GM12873 (cell line): ENCODE measurements at regions not wholly inside any gene's neighbourhood (a gene's known extent, or its start where the extent isn't known, plus 50 kb on each side); places are given as distances from the start of the nearest gene placed in this dataset.

Source experiments
- TF ChIP-seq, protein P1 (sequence below): IDR thresholded peaks from 2 replicates; pipeline ENCODE4 v1.5.1; 2012; ENCODE audit warnings: low read depth, mild to moderate bottlenecking, moderate library complexity, low read length, control low read depth; ENCODE audit not compliant: insufficient read depth; ENCODE audit errors: missing control alignments

DNA sequence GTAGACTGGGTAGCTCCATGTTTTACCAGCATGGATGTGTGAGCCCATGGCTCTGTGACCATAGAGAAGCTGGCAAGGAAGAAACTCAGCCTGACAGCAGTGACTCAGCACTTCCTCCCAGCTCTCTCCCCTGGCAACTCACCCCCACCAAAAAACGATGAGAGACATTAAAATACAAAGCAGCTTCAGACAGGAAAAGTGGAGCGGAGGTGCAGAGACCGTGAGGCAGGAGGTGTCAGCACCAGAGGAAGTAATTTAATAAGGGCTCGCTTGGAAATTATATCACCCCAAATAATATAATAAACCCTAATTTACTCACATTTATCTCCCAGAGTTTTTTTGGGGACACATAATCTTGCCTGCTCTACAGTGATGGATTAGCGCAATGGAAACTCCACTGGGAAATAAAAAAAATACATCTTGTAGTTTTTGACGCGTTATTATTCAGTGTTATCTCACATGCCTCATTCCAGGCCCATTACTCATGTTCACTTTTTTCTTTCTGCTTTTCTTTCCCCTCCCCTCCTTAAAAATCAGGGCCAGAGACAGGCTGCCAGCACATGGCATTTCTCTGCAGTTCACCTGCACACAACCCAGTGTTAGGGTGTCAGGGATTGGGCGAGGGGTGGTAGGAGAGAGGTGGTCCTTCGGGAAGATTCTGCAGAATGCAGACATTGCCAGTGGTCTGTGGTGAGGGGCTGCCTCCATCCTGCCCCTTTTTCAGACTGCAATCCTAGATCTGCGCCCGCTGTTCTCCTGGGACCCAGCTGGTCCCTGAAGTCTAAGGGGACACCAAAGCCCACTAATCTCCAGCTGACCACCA is 170.8 kb downstream of the BUD13 start:
- TF ChIP-seq, protein P1, sequence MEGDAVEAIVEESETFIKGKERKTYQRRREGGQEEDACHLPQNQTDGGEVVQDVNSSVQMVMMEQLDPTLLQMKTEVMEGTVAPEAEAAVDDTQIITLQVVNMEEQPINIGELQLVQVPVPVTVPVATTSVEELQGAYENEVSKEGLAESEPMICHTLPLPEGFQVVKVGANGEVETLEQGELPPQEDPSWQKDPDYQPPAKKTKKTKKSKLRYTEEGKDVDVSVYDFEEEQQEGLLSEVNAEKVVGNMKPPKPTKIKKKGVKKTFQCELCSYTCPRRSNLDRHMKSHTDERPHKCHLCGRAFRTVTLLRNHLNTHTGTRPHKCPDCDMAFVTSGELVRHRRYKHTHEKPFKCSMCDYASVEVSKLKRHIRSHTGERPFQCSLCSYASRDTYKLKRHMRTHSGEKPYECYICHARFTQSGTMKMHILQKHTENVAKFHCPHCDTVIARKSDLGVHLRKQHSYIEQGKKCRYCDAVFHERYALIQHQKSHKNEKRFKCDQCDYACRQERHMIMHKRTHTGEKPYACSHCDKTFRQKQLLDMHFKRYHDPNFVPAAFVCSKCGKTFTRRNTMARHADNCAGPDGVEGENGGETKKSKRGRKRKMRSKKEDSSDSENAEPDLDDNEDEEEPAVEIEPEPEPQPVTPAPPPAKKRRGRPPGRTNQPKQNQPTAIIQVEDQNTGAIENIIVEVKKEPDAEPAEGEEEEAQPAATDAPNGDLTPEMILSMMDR: no peak

DNA sequence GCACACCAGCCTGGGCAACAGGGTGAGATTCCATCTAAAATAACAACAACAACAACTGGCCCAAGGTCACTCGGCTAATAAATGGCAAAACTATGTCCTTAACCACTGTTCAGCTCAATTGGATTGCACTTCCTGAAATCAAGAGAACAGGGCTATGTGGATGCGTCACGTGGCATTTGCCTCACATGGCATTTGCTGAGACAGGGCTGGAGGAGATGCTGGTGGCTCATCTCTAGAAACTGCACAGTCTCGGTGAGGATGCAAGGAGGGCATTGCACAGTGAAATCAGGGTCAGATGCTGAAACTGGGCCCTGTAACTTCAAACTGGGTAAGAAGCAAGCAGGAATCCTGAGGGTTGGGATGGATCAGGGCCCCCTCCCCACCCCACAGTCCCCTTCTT is 171.9 kb downstream of the BUD13 start:
- TF ChIP-seq, protein P1: no peak

DNA sequence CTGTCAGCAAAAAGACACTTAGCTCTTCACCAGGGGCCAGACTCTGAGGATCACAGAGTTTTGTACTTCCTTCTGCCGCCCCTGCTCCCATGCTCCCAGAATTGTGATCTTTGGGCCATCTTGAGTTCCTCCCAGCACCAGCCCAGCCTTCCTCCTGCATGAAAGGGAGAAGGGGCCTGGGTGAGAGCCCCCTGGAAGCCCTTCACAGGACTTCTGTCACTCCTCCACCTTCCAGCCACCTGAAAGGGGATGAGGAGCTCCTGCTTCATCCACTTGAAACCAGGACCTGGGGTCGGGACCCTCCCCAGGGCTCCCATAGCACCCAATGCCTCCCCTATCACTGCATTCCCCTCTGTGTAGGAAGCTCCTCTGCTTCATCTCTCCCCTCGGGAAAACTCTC is 174.2 kb downstream of the BUD13 start:
- TF ChIP-seq, protein P1: no peak

DNA sequence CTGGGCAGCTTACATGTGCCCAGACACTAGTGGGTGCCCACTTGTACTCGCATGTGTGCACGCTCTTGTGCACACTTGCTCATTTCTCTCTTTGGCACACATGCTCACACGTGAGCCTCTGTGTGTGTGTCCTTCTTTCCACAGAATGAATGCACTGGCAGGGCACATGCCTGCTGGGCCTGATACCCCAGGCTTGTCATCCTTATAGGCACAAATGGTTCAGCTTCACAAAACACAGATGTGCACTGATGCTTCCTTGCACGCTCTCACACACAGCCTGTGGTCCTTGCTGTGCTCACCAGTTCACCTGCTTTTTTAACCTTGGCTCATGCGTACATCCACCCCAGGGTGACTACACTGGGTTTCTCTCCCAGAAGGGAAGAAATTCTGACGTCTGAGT is 174.8 kb downstream of the BUD13 start:
- TF ChIP-seq, protein P1: no peak

DNA sequence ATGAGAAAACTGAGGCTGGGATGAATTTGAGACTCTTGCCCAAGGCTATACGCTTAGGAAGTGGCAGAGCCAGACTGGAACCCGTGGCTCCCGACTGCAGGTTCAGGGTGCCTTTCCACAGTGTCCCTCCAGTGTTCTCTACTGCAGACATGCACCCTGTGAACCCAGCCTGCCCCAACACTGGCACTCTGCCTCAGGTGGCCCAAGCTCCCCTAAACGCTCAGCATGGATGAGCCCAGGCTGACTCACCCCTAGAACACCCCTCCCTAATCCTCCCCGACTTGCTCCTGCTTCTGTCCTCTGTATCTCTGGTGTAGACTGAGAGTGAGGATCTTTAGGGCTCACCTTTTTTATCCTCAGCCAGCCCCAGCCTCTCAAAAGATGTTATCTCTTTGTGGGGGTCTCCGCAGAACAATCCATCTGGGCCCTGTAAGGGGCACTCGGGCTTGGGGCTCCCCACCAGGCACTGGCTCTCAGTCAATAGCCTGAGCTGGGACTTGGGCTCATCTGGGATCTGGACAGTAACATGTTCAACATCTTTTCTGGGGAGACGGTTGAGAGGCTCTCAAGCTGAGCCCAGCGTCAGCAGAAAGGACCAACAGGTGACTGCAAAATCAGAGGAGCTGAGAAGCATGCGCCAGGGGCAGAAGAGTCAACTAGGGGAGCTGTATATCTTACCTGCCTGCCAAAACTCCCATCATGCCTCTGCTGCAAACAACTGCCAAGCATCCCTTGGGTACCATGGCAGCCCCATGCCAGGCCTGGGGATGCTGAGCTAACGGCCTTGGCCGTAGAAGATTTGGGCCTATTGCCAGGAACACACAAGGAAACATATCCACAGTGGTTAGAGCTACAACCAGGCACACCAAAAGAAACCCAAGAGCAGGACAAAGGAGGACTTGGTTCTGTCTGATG is 176.2 kb downstream of the BUD13 start:
- TF ChIP-seq, protein P1: no peak

DNA sequence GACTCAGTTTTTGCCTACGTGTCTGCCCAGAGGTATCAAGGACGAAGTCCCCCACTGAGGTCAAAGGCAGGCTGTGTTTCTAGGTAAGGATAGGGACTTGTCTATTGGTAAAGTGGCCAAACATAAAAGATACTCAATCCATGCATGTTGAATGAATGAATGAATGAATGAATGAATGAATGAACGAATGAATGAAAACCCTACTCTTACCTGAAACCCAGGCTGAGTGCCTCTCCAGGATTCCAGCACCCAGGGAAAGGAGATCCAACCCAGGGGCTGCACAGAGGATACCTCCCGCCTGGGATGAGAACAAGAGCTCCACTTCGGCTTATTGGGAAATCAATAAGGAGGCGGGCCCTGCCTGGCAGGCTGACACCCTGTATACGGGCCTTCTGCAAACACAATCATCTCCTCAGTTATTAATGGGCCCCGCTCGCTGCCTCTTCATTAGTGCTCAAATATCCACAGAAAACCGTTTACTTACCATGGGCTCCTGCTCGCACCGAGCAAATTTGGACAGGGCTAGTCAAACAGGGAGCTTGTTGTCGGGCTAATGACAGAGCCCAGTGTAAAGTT is 177.4 kb downstream of the BUD13 start:
- TF ChIP-seq, protein P1: no peak
